CD4-positive, alpha-beta T cell treated with Interleukin-6 at 100 ng/mL for 8 hours (primary cell): ENCODE measurements at regions not wholly inside any gene's neighbourhood (a gene's known extent, or its start where the extent isn't known, plus 50 kb on each side); places are given as distances from the start of the nearest gene placed in this dataset.
"Not testable (repeated sequence)": the region's sequence is repeated elsewhere in the genome, so short reads cannot be mapped to it uniquely, and the experiment has no call there.

ENCODE experiments used
- DNase-seq: peaks from one replicate; pipeline ENCODE4 v3.0.0-alpha.2; 2020; ENCODE audit warnings: mixed read lengths, low spot score

DNA sequence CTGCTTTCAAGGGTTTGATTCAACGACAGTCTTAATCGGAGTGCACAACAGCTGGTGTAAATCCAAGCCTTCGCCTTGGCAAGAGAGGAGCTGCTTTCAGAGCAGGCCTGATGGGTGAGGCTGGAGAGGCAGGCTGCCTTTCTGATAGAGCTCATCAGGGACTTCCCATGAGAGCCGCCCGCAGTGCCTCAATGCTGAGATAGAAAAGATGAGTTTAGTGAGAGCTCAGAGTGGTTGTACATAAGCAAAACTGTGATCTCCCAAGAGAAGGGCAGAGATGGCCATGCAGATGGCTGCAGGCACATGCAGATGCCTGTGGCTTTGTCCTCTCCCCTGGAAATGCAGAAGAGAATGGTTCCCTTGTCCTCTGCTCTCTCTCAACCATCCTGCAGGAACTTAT is 122.1 kb downstream of the ARL4C start:
- DNase-seq, result no peak

GRCh38 chr2:234374150-234374508 is 122.8 kb downstream of the ARL4C start:
- no peak for DNase-seq

GRCh38 chr2:234373481-234374149 is 123.3 kb downstream of the ARL4C start:
- no peak for DNase-seq

DNA sequence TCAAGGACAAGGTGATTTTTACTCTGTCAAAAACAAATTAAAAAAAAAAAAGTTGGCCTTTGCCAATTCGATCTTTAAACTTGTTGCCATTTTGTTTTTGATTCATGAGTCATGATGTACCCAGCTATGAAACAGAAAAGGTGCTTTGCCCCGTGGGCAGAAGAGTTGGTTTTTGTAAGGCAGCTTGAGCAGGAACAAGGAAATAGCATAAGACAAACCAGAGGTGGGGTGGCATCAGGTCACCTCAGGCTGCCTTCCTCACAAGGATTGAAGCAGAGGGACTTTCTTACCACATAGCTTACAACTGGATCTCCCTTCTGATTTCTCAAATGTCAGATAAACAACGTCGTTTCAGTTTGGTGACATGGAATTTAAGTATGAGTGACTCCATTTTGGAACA is 123.8 kb downstream of the ARL4C start:
- DNase-seq, result peak; percentile 13

GRCh38 chr2:234372506-234372905 is 124.4 kb downstream of the ARL4C start:
- no peak for DNase-seq

GRCh38 chr2:234368861-234369261 is 128.0 kb downstream of the ARL4C start:
- peak; percentile 61 for DNase-seq

GRCh38 chr2:234366891-234367290 is 130.0 kb downstream of the ARL4C start:
- no peak for DNase-seq

GRCh38 chr2:234364661-234365060 is 132.2 kb downstream of the ARL4C start:
- no peak for DNase-seq

DNA sequence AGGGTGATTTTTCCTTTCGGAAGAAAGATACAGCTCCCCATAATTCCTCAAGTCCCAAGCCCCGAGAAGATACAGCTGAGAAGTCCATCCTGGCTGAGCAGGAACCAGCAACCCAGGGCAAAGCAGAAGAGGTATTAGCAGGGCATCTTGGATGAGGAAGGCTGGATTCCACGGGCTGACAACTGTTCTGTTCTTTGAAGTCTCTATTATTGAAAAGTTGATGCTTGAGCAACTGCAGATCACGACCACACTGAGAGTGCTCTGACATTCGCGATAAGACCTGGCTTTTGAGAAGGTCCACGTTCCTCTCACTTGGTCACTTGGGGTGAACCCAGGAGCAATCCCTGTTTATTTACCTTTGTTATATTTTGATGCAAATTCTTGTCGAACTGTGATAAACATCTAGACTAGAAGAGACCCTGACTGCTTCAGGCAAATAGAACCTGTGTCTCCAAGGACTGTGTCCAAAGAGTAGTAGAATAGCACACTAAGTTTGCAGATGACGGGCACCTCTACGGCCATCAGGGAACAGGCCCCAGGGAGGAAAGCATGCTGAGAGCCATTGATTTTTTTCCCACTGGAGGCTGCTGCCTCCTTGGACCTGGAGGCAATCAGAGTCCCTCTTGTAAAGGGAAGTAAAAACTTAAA is 133.1 kb downstream of the ARL4C start:
- no peak for DNase-seq

GRCh38 chr2:234363011-234363487 is 133.8 kb downstream of the ARL4C start:
- DNase-seq, result no peak

DNA sequence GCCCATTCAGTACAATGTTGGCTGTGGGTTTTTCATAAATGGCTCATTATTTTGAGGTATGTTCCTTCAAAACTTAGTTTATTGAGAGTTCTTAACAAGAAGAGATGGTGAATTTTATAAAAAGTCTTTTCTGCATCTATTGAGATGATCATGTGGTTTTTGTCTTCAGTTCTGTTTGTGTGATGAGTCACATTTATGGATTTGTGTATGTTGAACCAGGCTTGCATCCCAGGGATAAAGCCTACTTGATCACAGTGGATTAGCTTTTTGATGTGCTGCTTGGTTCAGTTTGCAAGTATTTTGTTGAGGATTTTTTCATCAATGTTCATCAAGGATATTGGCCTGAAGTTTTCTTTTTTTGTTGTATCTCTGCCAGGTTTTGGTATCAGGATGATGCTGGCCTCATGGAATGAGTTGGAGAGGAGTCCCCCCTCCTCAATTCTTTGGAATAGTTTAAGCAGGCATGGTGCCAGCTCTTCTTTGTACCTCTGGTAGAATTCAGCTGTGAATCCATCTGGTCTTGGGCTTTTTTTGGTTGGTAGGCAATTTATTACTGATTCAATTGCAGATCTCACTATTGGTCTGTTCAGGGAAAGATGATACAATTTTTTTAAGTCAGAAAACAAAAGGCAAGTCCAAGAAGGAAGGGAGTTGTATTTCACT is 136.4 kb downstream of the ARL4C start:
- not testable (repeated sequence) for DNase-seq

DNA sequence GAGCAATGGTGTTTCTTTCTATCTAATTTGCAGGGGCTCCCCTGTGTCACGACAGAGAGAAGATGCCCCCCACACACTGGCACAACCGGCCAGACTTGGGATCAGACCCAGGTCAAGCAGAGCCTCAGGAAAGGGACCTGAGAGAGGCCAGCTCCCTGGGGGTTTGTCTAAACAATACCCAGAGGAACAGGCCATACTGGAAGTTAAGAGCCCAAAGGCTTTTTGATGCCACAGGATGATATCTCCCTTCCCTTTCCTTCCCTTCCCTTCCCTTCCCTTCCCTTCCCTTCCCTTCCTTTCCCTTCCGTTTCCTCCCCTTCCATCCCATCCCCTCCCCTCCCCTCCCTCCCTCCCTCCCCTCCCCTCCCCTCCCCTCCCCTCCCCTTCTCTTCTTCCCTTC is 139.2 kb downstream of the ARL4C start:
- no peak for DNase-seq

GRCh38 chr2:234355808-234356365 is 141.0 kb downstream of the ARL4C start:
- no peak for DNase-seq

- DNase-seq, result no peak
These were observed 141.7 kb downstream of the ARL4C start for GRCh38 chr2:234355021-234355720.

GRCh38 chr2:234352270-234352669 is 144.6 kb downstream of the ARL4C start:
- DNase-seq, result no peak

DNA sequence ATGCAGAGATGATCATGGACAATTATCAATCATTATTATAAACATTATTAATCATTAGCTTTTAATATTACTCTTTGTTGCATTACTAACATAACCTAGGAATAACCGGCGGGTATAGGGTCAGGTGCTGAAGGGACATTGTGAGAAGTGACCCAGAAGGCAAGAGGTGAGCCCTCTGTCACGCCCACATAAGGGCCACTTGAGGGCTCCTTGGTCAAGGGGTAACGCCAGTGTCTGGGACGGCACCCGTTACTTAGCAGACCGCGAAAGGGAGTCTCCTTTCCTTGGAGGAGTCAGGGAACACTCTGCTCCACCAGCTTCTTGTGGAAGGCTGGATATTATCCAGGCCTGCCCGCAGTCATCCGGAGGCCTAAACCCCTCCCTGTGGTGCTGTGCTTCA is 145.0 kb downstream of the ARL4C start:
- DNase-seq, result not testable (repeated sequence)

GRCh38 chr2:234348081-234348480 is 148.8 kb downstream of the ARL4C start:
- DNase-seq, result no peak

DNA sequence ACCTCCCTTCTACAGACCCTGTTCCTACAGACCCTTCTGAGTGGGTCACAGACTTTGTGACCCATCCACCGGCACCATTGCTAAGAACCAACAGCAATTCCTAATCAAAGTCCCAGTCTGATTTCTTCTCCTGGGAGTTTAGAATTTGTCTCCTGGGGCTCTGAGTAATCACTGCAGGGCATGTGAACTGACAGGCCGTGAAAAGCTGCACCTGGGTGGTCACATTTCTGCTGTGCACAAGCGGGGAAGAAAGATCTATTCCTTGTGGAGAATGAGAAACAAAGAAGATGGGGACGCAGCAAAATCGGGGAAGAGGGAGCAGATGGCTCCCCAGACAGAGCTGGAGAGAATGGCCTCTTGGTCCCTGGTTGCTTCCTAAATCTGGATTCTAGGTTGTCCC is 151.0 kb downstream of the ARL4C start:
- DNase-seq, result no peak

DNA sequence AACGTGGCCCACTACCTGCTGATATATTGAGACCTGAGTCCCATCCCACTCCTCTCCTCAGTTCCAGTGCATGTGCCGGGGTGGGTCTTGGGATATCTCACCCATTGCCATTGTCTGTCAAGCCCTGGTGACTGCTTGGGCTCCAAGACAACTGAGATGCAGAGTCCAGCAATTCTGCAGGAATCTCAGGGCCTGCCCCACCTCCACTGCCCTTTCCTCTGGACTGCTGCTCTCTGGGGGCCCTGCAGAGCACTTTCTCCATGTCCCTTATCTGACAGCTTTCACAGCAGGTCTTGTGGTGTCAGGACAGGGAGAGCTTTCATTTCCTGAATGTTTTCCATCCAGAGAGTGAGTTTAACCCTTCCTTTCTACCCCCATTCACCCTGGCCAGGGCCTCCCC is 152.9 kb downstream of the ARL4C start:
- DNase-seq, result no peak

DNA sequence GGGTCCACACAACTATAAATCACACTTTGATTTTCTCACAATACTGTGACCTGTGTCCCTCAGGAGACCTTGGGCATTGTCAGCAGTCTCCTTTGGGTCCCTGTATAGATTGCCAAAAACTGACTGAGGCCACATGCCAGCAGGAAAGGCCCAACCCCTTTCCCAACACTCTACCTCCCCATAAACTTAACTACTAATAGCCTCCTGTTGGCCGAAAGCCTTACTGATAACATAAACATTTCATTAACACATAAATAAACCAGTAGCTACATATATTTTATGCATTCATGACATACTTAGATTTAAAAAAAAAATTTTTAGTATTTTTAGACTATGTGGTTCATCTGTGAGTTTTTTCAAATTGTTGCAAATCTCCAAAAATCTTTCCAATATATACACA is 153.5 kb downstream of the ARL4C start:
- DNase-seq, result no peak

DNA sequence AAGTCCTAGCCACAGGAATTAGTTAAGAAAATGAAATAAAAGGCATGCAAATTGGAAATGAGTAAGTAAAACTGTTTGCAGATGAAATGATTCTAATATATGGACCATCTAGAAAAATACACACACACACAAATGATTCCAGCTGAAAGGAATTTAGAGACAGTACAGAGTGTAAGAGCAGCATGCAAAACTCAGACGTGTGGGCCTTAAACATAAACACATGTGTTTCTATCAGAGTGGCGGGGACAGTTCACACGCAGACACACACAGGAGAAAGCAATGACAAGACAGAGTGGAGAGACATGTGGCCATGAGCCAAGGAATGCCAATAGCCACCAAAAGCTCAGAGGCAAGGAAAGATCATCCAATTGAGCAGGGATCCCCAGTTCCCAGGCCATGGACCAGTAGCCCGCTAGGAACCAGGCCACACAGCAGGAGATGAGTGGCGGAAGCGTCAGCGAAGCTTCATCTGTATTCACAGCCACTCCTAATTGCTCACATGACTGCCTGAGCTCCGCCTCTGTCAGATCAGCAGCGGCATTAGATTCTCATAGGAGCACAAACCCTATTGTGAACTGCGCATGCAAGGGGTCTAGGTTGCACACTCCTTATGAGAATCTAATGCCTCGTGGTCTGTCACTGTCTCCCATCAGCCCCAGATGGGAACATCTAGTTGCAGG is 155.4 kb downstream of the ARL4C start:
- DNase-seq, result no peak

DNA sequence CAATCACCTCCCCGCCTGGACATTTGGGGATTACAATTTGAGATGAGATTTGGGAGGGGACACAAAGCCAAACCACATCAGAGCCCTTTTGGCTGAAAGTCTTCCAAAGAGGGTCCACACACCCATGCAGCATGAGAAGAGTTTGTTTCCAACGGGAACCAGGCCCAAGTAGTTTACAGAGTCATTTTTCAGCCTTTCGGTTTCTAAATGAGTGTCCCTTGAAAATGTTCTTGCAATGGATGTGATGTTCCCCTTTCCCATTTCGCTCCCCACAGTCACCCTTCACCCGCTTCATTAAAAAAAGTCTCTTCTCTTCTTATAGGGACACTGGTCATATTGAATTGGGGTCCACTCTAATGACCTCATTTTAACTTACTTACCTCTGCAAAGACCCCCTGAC is 157.4 kb downstream of the ARL4C start:
- DNase-seq, result no peak
